ENCODE measurements at regions not wholly inside any gene's neighbourhood (a gene's known extent, or its start where the extent isn't known, plus 50 kb on each side); places are given as distances from the start of the nearest gene placed in this dataset.

DNA sequence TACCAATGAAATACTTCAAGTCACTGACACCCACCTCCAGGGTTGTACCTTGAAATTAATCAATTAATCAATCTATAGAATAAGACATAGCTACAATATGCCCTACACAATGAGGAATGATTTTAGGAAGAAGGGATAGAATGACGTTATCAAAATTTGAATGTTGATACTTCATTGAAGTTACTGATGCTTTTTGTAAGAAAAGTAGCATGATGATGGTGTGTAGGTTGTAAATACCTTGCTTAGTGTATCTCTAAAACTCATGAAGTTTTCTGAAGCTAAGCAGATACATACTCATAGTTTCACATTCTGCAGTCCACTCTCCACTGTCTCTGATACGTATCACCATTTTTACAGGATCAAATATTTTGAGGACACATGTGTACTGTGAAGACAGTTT, 670.4 kb upstream of the GOT2 start:
- TF ChIP-seq ATF7 (IDR thresholded peaks at IDR 0.05), result peak; percentile 50; the same call in 1 of the 2 replicates
- no peak for TF ChIP-seq ATF7 (CRISPR knock-in tag; IDR thresholded peaks at IDR 0.05)
- TF ChIP-seq, protein P1, sequence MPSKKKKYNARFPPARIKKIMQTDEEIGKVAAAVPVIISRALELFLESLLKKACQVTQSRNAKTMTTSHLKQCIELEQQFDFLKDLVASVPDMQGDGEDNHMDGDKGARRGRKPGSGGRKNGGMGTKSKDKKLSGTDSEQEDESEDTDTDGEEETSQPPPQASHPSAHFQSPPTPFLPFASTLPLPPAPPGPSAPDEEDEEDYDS (CRISPR knock-in tag; IDR thresholded peaks at IDR 0.05), result no peak
- Histone ChIP-seq H3K79me2 (ENCODE audit: insufficient read depth, low read length) (no peaks in the 10 kb centered on the region), H3K4me2 (ENCODE audit: low read depth, low read length) (no peak overlapping the region), H2AFZ (ENCODE audit: low read length) (no peak overlapping the region), H3K27ac (ENCODE audit: extremely low read length, insufficient read depth, low read length) (no peak overlapping the region), H3K27me3 (ENCODE audit: control insufficient read depth in 1 of 2, insufficient read depth in 2 of 2, low read length in 2 of 2) (no peaks in the 10 kb centered on the region), H3K4me3 (replicated peaks in 1 of 3; ENCODE audit: insufficient read depth in 1 of 3, low read depth in 2 of 3, low read length in 3 of 3) (no peak overlapping the region), H3K4me1 (ENCODE audit: insufficient read depth, low read length) (no peaks in the 10 kb centered on the region), H3K9me3 (ENCODE audit: low read length) (peaks cover 37% of the 10 kb centered on the region), H4K20me1 (ENCODE audit: insufficient read depth, low read length) (no peaks in the 10 kb centered on the region), H3K36me3 (replicated peaks in 1 of 2; ENCODE audit: control insufficient read depth in 1 of 2, insufficient read depth in 2 of 2, low read length in 2 of 2) (no peaks in the 10 kb centered on the region), H3K9ac (ENCODE audit: insufficient read depth, low read depth, low read length) (no peak overlapping the region)
- WGBS (ENCODE audit: low lambda C conversion rate), result 2% methylated on average over 2 of the region's 2 CpGs
- FAIRE-seq (no peak), ATAC-seq (no peak), DNase-seq (ENCODE audit: low spot score) (no peak)
- POLR2A ChIA-PET, result no interaction called here
- BruUV-seq (replicated peaks), result no TSS peak
- in situ Hi-C loops (cut with HindIII; ENCODE audit: extremely low pct_ligation_motif_present, low pct_unique_long_range_greater_than_20kb) (no loop called here), intact Hi-C loops (cut with micrococcal nuclease; ENCODE audit: unreplicated experiment) (no loop called here)
- CTCF ChIA-PET (ENCODE audit: low intra/inter-chr PET ratio, low total read pairs), result no interaction called here

DNA sequence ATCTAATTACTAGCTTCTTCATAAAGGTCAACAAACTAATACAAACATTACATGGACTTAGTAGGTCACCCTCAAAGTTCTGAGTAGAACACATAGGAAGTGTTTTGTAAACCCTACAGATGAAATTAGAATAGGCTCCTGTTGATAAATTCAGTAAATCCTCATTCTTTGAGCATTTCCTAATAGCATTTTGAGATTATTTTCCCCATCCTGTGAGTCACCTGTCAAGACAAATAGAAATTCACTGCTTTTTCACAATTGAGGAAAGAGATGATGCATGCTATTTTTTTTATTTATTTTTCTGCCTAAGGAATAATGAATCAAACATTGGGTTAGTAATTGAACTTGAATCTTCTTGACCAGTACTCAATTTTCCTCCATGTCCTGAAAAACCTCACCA, 666.7 kb upstream of the GOT2 start:
- Histone ChIP-seq H3K9ac (ENCODE audit: insufficient read depth, low read depth, low read length) (no peak overlapping the region), H3K9me3 (ENCODE audit: low read length) (peaks cover 38% of the 10 kb centered on the region), H2AFZ (ENCODE audit: low read length) (no peak overlapping the region), H3K36me3 (replicated peaks in 1 of 2; ENCODE audit: control insufficient read depth in 1 of 2, insufficient read depth in 2 of 2, low read length in 2 of 2) (no peaks in the 10 kb centered on the region), H3K4me3 (replicated peaks in 1 of 3; ENCODE audit: insufficient read depth in 1 of 3, low read depth in 2 of 3, low read length in 3 of 3) (no peak overlapping the region), H3K79me2 (ENCODE audit: insufficient read depth, low read length) (no peaks in the 10 kb centered on the region), H3K27me3 (ENCODE audit: control insufficient read depth in 1 of 2, insufficient read depth in 2 of 2, low read length in 2 of 2) (no peaks in the 10 kb centered on the region), H3K4me1 (ENCODE audit: insufficient read depth, low read length) (no peaks in the 10 kb centered on the region), H3K4me2 (ENCODE audit: low read depth, low read length) (no peak overlapping the region), H4K20me1 (ENCODE audit: insufficient read depth, low read length) (no peaks in the 10 kb centered on the region), H3K27ac (ENCODE audit: extremely low read length, insufficient read depth, low read length) (no peak overlapping the region)
- no TSS peak for BruUV-seq (replicated peaks)
- ChIA-PET POLR2A (no interaction called here), CTCF (ENCODE audit: low intra/inter-chr PET ratio, low total read pairs) (no interaction called here)
- ATAC-seq, result no peak
- TF ChIP-seq, protein P2, sequence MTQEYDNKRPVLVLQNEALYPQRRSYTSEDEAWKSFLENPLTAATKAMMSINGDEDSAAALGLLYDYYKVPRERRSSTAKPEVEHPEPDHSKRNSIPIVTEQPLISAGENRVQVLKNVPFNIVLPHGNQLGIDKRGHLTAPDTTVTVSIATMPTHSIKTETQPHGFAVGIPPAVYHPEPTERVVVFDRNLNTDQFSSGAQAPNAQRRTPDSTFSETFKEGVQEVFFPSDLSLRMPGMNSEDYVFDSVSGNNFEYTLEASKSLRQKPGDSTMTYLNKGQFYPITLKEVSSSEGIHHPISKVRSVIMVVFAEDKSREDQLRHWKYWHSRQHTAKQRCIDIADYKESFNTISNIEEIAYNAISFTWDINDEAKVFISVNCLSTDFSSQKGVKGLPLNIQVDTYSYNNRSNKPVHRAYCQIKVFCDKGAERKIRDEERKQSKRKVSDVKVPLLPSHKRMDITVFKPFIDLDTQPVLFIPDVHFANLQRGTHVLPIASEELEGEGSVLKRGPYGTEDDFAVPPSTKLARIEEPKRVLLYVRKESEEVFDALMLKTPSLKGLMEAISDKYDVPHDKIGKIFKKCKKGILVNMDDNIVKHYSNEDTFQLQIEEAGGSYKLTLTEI (CRISPR knock-in tag; conservative IDR thresholded peaks at IDR 0.05), result no peak
- TF ChIP-seq RBM39 (IDR thresholded peaks at IDR 0.05; ENCODE audit: low read depth, low read length, poor library complexity, severe bottlenecking), result no peak
- TF ChIP-seq TBL1XR1 (IDR thresholded peaks at IDR 0.05; ENCODE audit: borderline replicate concordance, low read length, partially characterized antibody), result no peak
- TF ChIP-seq, protein P3, sequence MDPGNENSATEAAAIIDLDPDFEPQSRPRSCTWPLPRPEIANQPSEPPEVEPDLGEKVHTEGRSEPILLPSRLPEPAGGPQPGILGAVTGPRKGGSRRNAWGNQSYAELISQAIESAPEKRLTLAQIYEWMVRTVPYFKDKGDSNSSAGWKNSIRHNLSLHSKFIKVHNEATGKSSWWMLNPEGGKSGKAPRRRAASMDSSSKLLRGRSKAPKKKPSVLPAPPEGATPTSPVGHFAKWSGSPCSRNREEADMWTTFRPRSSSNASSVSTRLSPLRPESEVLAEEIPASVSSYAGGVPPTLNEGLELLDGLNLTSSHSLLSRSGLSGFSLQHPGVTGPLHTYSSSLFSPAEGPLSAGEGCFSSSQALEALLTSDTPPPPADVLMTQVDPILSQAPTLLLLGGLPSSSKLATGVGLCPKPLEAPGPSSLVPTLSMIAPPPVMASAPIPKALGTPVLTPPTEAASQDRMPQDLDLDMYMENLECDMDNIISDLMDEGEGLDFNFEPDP (CRISPR knock-in tag; conservative IDR thresholded peaks at IDR 0.05), result no peak
- FAIRE-seq, result no peak
- intact Hi-C loops (cut with micrococcal nuclease; ENCODE audit: unreplicated experiment) (no loop called here), in situ Hi-C loops (cut with HindIII; ENCODE audit: extremely low pct_ligation_motif_present, low pct_unique_long_range_greater_than_20kb) (no loop called here)
- DNase-seq (ENCODE audit: low spot score), result no peak

Data from HepG2 (cell line).